Kidney (tissue), 13 donors: ENCODE measurements at regions not wholly inside any gene's neighbourhood (a gene's known extent, or its start where the extent isn't known, plus 50 kb on each side); places are given as distances from the start of the nearest gene placed in this dataset.

Source experiments
- DNase-seq, 5 donors: peaks; one replicate each; pipeline ENCODE4 v3.0.0-alpha.2; 2013 to 2020
- FAIRE-seq: peaks from 2 replicates; lab custom pipeline; 2012; peaks lifted over from hg19 to GRCh38; lab: Jason Lieb, UNC
- H3K27ac ChIP-seq, 2 donors: one replicate each; pipeline ENCODE4 v1.7.0; 2013; ENCODE audit warnings: low read depth in 2 of 2, low read length in 2 of 2, inconsistent platforms in 1 of 2
- H3K27me3 ChIP-seq: one replicate; pipeline ENCODE4 v1.7.1; 2013; ENCODE audit warnings: low read length, inconsistent platforms; ENCODE audit not compliant: control insufficient read depth, insufficient read depth
- H3K36me3 ChIP-seq, 3 donors: one replicate each; pipeline versions ENCODE4 v1.7.0 to v1.7.1; 2013; ENCODE audit warnings: low read length in 3 of 3, control low read depth in 1 of 3, inconsistent platforms in 1 of 3; ENCODE audit not compliant: insufficient read depth in 3 of 3, control insufficient read depth in 2 of 3
- H3K4me1 ChIP-seq, 3 donors: one replicate each; pipeline versions ENCODE4 v1.7.0 to v1.7.1; 2013; ENCODE audit warnings: low read length in 3 of 3, inconsistent platforms in 1 of 3, low read depth in 1 of 3; ENCODE audit not compliant: control insufficient read depth in 2 of 3, insufficient read depth in 2 of 3
- H3K4me3 ChIP-seq, 3 donors: one replicate each; pipeline versions ENCODE4 v1.7.0 to v1.8.1; 2013; ENCODE audit warnings: low read length in 3 of 3, control low read depth in 1 of 3, inconsistent platforms in 1 of 3
- H3K9ac ChIP-seq, 3 donors: one replicate each; pipeline versions ENCODE4 v1.7.0 to v1.7.1; 2013; ENCODE audit warnings: low read length in 3 of 3, control low read depth in 1 of 3, inconsistent platforms in 1 of 3
- H3K9me3 ChIP-seq, 3 donors: one replicate each; pipeline versions ENCODE4 v1.7.0 to v1.7.1; 2013; ENCODE audit warnings: low read length in 3 of 3, control low read depth in 1 of 3, inconsistent platforms in 1 of 3; ENCODE audit not compliant: control insufficient read depth in 2 of 3, insufficient read depth in 1 of 3
- intact Hi-C: fragments of 100-400 bp; cut with DNase I; formaldehyde crosslinking; loops from one replicate; pipeline ENCODE4 v1.11.1; 2022
- TF ChIP-seq, protein P1 (sequence below): IDR thresholded peaks from 3 replicates; pipeline ENCODE4 v1.5.1; 2012; ENCODE audit warnings: mild to moderate bottlenecking, moderate library complexity, borderline replicate concordance; ENCODE audit not compliant: insufficient read depth; ENCODE audit errors: extremely low read depth
- donor health status: control.
- donor health status: control.
- donor health status: control.
- donor health status: control.
- donor health status: control.
- donor health status: DM: yes; HTN: yes; CAD: no.
- donor health status: Normal renal cell carcinoma (clear cell type).

DNA sequence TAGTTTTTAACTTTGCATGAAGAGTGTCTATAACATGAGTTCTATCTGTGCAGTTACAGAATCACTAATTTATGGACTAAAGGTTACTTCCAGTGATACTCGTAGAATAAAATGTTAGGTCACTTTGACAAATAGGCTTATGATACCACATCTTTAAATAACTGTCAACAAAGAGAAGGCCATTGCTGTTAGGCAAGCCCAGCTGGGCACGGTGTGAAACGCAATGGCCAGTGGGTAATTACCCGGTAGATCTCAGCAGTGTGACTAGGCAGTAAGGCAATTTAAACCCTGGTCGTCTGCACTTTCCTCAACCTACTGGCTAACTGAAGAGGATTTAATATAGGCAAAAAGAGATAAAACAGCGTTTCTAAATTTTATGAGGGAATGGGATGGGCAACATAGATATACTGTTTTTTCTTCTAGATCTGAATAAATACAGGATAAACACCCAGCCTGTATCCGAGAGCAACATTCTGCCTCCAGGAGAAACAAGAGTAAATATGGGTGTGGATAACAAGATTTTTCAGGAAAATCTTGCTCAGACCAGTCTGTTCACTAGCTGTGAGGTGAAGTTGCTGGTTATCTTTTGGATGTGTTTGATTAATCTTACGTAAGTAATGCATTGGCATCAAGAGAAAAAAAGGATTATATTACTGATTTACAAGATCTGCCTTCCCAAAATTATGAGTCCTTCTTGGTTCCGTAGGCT is 631.3 kb downstream of the EFNB2 start:
- FAIRE-seq (no peak), DNase-seq (no peak)
- H3K9me3 ChIP-seq: no peaks in the 10 kb centered on the region
- H3K4me3 ChIP-seq: no peak overlapping the region
- no peaks in the 10 kb centered on the region for H3K36me3 ChIP-seq
- H3K27ac ChIP-seq: no peak overlapping the region
- H3K4me1 ChIP-seq: no peaks in the 10 kb centered on the region
- no peaks in the 10 kb centered on the region for H3K27me3 ChIP-seq
- H3K9ac ChIP-seq: no peak overlapping the region
- intact Hi-C loops: no loop called here
- TF ChIP-seq, protein P1, sequence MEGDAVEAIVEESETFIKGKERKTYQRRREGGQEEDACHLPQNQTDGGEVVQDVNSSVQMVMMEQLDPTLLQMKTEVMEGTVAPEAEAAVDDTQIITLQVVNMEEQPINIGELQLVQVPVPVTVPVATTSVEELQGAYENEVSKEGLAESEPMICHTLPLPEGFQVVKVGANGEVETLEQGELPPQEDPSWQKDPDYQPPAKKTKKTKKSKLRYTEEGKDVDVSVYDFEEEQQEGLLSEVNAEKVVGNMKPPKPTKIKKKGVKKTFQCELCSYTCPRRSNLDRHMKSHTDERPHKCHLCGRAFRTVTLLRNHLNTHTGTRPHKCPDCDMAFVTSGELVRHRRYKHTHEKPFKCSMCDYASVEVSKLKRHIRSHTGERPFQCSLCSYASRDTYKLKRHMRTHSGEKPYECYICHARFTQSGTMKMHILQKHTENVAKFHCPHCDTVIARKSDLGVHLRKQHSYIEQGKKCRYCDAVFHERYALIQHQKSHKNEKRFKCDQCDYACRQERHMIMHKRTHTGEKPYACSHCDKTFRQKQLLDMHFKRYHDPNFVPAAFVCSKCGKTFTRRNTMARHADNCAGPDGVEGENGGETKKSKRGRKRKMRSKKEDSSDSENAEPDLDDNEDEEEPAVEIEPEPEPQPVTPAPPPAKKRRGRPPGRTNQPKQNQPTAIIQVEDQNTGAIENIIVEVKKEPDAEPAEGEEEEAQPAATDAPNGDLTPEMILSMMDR: no peak

DNA sequence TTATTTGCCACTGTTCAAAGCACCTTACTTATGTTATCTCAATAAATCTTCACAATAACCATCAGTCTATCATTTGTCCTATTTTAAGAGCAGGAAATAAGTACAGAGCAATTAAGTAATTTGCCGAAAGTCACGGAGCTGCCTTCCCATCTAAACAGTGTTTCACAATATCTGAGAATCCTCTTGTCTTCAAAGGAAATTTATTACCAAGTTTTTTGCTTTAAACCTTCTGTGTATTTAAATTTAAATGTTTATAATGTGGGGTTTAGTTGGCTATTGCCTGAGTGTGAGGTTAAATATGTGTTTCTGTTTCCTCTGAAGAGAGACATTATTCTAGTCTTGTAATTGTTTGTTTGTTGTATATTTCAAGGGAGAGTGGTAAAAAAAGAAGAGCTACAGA is 633.1 kb downstream of the EFNB2 start:
- DNase-seq (no peak), FAIRE-seq (no peak)
- no peaks in the 10 kb centered on the region for H3K9me3 ChIP-seq
- intact Hi-C loops: no loop called here
- H3K4me3 ChIP-seq: no peak overlapping the region
- no peaks in the 10 kb centered on the region for H3K27me3 ChIP-seq
- H3K9ac ChIP-seq: no peak overlapping the region
- no peaks in the 10 kb centered on the region for H3K36me3 ChIP-seq
- no peak overlapping the region for H3K27ac ChIP-seq
- TF ChIP-seq, protein P1: no peak
- no peaks in the 10 kb centered on the region for H3K4me1 ChIP-seq

DNA sequence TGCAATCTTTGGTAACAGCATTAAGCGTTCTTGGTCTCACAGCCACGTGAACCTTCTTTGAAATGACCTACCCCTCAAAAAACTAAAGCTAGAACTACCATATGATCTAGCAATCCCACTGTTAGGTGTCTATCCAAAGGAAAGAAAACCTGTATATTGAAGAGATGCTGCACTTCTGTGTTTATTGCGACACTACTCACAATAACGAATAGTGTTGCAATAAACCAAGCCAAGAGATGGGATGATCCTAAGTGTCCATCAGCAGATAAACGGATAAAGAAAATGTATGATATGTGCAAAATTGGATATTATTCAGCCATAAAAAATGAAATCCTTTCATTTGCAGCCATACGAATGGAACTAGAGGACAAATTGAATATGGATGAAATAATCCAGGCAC is 637.9 kb downstream of the EFNB2 start:
- Histone ChIP-seq H3K4me1 (no peaks in the 10 kb centered on the region), H3K9me3 (no peaks in the 10 kb centered on the region), H3K9ac (no peak overlapping the region), H3K27me3 (no peaks in the 10 kb centered on the region), H3K4me3 (no peak overlapping the region), H3K36me3 (no peaks in the 10 kb centered on the region), H3K27ac (no peak overlapping the region)
- FAIRE-seq: no peak
- intact Hi-C loops: no loop called here
- no peak for DNase-seq
- TF ChIP-seq, protein P1: no peak

DNA sequence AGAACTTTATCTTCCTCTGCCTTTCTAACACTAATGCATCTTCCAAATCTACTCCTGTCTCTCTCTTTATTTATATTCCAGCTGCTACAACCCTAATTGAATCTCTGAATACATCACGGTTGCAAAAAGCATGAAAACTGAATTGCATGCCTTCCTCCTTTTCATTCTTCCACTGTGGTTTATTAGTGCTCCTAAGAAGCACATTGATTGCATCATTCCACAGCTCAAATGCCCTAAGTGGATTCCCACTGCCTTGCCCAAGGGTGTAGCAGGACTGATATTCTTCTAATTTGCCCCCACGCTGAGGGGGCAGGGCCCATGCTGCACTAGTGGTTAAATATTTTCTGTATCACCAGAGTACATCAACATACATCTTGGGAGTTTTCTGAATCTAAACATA is 640.8 kb downstream of the EFNB2 start:
- FAIRE-seq: no peak
- intact Hi-C loops: no loop called here

More for the DNA sequence above, 640.8 kb downstream of the EFNB2 start:
- H3K4me1 ChIP-seq: no peaks in the 10 kb centered on the region
- no peak overlapping the region for H3K9ac ChIP-seq
- H3K4me3 ChIP-seq: no peak overlapping the region
- no peak for DNase-seq
- H3K27ac ChIP-seq: no peak overlapping the region
- TF ChIP-seq, protein P1: no peak
- H3K36me3 ChIP-seq: no peaks in the 10 kb centered on the region
- no peaks in the 10 kb centered on the region for H3K9me3 ChIP-seq
- no peaks in the 10 kb centered on the region for H3K27me3 ChIP-seq
